OCI-LY1 (cell line): ENCODE measurements at regions not wholly inside any gene's neighbourhood (a gene's known extent, or its start where the extent isn't known, plus 50 kb on each side); places are given as distances from the start of the nearest gene placed in this dataset.

Source experiments
- H2AFZ ChIP-seq: fragments of 200-600 bp; sonication (generic), shearing (Covaris generic); 2 replicates; pipeline ENCODE4 v1.6.0; 2014; ENCODE audit warnings: antibody characterized with exemption, mild to moderate bottlenecking, low read length
- H3F3A ChIP-seq: fragments of 200-600 bp; sonication (generic), shearing (Covaris generic); 2 replicates; pipeline ENCODE4 v1.6.0; 2014; ENCODE audit warnings: mild to moderate bottlenecking, antibody characterized with exemption, low read length, moderate library complexity; ENCODE audit not compliant: insufficient read depth
- H3K27ac ChIP-seq: fragments of 200-600 bp; sonication (generic); 2 replicates; pipeline ENCODE4 v1.5.1; 2014; ENCODE audit warnings: low read length, mixed run types, mild to moderate bottlenecking, low read depth; ENCODE audit not compliant: poor library complexity, severe bottlenecking
- H3K27me3 ChIP-seq: fragments of 200-600 bp; sonication (generic); 2 replicates; pipeline ENCODE4 v1.6.0; 2014; ENCODE audit warnings: antibody characterized with exemption, mild to moderate bottlenecking, low read length, moderate library complexity; ENCODE audit not compliant: insufficient read depth
- H3K36me3 ChIP-seq: fragments of 200-600 bp; sonication (generic); 2 replicates; pipeline ENCODE4 v1.6.1; 2014; ENCODE audit warnings: mild to moderate bottlenecking, antibody characterized with exemption, low read length, moderate library complexity, mixed read lengths; ENCODE audit not compliant: insufficient read depth
- H3K4me1 ChIP-seq: fragments of 200-600 bp; sonication (generic); 2 replicates; pipeline ENCODE4 v1.5.1; 2014; ENCODE audit warnings: mild to moderate bottlenecking, low read length, moderate library complexity; ENCODE audit not compliant: insufficient read depth, severe bottlenecking
- H3K4me2 ChIP-seq: fragments of 200-600 bp; sonication (generic), shearing (Covaris generic); 2 replicates; pipeline ENCODE4 v1.6.1; 2014; ENCODE audit warnings: low read length
- H3K4me3 ChIP-seq: fragments of 200-600 bp; sonication (generic); 2 replicates; pipeline ENCODE4 v1.5.1; 2014; ENCODE audit warnings: low read length, low read depth, mild to moderate bottlenecking, mixed read lengths; ENCODE audit not compliant: poor library complexity, severe bottlenecking
- H3K79me2 ChIP-seq: fragments of 200-600 bp; shearing (Covaris generic); 2 replicates; pipeline ENCODE4 v1.6.1; 2016; ENCODE audit warnings: mixed run types, low read length, mixed read lengths; ENCODE audit not compliant: insufficient read depth
- H3K9ac ChIP-seq: fragments of 200-600 bp; sonication (generic), shearing (Covaris generic); 2 replicates; pipeline ENCODE4 v1.6.1; 2014; ENCODE audit warnings: mild to moderate bottlenecking, low read length, mixed read lengths
- H3K9me2 ChIP-seq: fragments of 200-600 bp; sonication (generic), shearing (Covaris generic); 2 replicates; pipeline ENCODE4 v1.6.1; 2014; ENCODE audit warnings: low read depth, mild to moderate bottlenecking, low read length, mixed read lengths
- H3K9me3 ChIP-seq: fragments of 200-600 bp; shearing (Covaris generic); 2 replicates; pipeline ENCODE4 v1.6.1; 2014; ENCODE audit warnings: low read length, mixed read lengths
- H4K20me1 ChIP-seq: fragments of 200-600 bp; sonication (generic), shearing (Covaris generic); 2 replicates; pipeline ENCODE4 v1.6.0; 2016; ENCODE audit warnings: mild to moderate bottlenecking, low read length; ENCODE audit not compliant: insufficient read depth
- CTCF ChIP-seq: fragments of 200-600 bp; sonication (generic), shearing (Covaris generic); IDR thresholded peaks from 2 replicates; pipeline ENCODE4 v1.5.1; 2017; ENCODE audit warnings: mild to moderate bottlenecking, antibody characterized with exemption, low read length, moderate library complexity, mixed read lengths
- EZH2 ChIP-seq: fragments of 200-600 bp; sonication (generic), shearing (Covaris generic); IDR thresholded peaks from 2 replicates; pipeline ENCODE4 v1.8.0; 2017; ENCODE audit warnings: borderline replicate concordance, mixed run types, mild to moderate bottlenecking, antibody characterized with exemption, low read length, moderate library complexity, mixed read lengths

GRCh38 chrY:11044234-11044883 lies 1516.7 kb downstream of the TSPY10 start:
- Histone ChIP-seq H3K9ac (no peak overlapping the region), H2AFZ (no peak overlapping the region), H3K27me3 (no peaks in the 10 kb centered on the region), H3K9me3 (no peaks in the 10 kb centered on the region), H3K4me2 (no peak overlapping the region), H4K20me1 (no peaks in the 10 kb centered on the region), H3K36me3 (no peaks in the 10 kb centered on the region), H3K9me2 (no peaks in the 10 kb centered on the region), H3K27ac (no peak overlapping the region), H3K79me2 (no peaks in the 10 kb centered on the region), H3K4me3 (no peak overlapping the region), H3F3A (no peaks in the 10 kb centered on the region), H3K4me1 (no peaks in the 10 kb centered on the region)
- TF ChIP-seq CTCF, result no peak
- no peak for TF ChIP-seq EZH2

- Histone ChIP-seq H3F3A (no peaks in the 10 kb centered on the region), H2AFZ (no peak overlapping the region), H3K79me2 (no peaks in the 10 kb centered on the region), H4K20me1 (no peaks in the 10 kb centered on the region), H3K9me3 (no peaks in the 10 kb centered on the region), H3K27me3 (no peaks in the 10 kb centered on the region), H3K4me3 (no peak overlapping the region), H3K4me2 (no peak overlapping the region), H3K9ac (no peak overlapping the region), H3K36me3 (no peaks in the 10 kb centered on the region), H3K27ac (no peak overlapping the region), H3K9me2 (no peaks in the 10 kb centered on the region), H3K4me1 (no peaks in the 10 kb centered on the region)
- TF ChIP-seq CTCF, result no peak
- TF ChIP-seq EZH2, result no peak
Observed at GRCh38 chrY:11063486-11063885, 1535.8 kb downstream of the TSPY10 start.

- no peaks in the 10 kb centered on the region for H3K36me3 ChIP-seq
- no peak for TF ChIP-seq CTCF
- no peak for TF ChIP-seq EZH2
- no peak overlapping the region for H3K4me3 ChIP-seq
- H3K9ac ChIP-seq, result no peak overlapping the region
- H3K27me3 ChIP-seq, result no peaks in the 10 kb centered on the region
- H3K9me3 ChIP-seq, result no peaks in the 10 kb centered on the region
- no peaks in the 10 kb centered on the region for H3F3A ChIP-seq
- no peak overlapping the region for H3K4me2 ChIP-seq
- H3K4me1 ChIP-seq, result no peaks in the 10 kb centered on the region
- H3K9me2 ChIP-seq, result no peaks in the 10 kb centered on the region
- no peak overlapping the region for H2AFZ ChIP-seq
- no peaks in the 10 kb centered on the region for H3K79me2 ChIP-seq
- no peaks in the 10 kb centered on the region for H4K20me1 ChIP-seq
- H3K27ac ChIP-seq, result no peak overlapping the region
Observed at GRCh38 chrY:11063960-11064359, 1536.3 kb downstream of the TSPY10 start.
